OCI-LY3 (cell line): ENCODE measurements at regions not wholly inside any gene's neighbourhood (a gene's known extent, or its start where the extent isn't known, plus 50 kb on each side); places are given as distances from the start of the nearest gene placed in this dataset.

ENCODE experiments used
- CTCF ChIP-seq: fragments of 200-600, 300-600 bp; sonication (generic); IDR thresholded peaks from 2 replicates; pipeline ENCODE4 v1.5.1; 2014; ENCODE audit warnings: antibody characterized with exemption, low read length, low read depth
- EZH2phosphoT487 ChIP-seq: fragments of 200-600 bp; shearing (Covaris generic); IDR thresholded peaks from 2 replicates; pipeline ENCODE4 v1.6.1; 2018; ENCODE audit warnings: antibody characterized with exemption, mixed run types, low read depth

DNA sequence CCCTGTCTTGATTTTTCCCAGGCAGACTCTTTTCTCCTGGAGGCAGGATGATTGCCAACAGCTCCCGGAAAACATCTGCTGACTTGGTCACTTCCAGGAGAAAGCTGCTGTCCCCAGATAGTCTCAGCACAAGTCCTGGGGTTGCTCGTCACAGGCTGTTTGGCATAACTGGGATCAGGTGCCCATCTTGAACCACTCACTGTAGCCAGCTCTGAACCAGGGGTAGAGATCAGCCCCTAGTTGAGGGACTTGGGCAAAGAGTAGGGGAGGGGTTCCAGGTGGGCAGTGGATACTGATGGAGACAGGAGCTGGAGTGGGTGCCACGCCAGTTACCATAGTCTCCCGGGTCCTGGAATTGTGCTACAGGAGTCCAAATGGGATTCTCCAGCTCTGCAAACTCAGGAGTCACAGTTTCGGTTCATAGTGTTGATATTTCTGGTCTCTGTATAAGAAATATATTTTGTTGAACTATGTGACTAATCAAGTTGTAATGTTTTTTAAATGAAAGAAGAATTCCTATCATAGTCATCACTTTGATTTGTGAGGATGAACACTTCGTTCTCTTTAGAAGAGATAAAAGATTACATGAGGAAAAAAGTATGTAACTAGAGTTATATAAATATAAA is 1154.5 kb downstream of the AACS start:
- no peak for TF ChIP-seq CTCF
- TF ChIP-seq EZH2phosphoT487 = no peak
